ENCODE measurements at regions not wholly inside any gene's neighbourhood (a gene's known extent, or its start where the extent isn't known, plus 50 kb on each side); places are given as distances from the start of the nearest gene placed in this dataset.

GRCh38 chr5:136418301-136418700 lies 53.0 kb upstream of the TRPC7 start:
- no peak overlapping the region for H3K27ac ChIP-seq
- TF ChIP-seq, protein P1, sequence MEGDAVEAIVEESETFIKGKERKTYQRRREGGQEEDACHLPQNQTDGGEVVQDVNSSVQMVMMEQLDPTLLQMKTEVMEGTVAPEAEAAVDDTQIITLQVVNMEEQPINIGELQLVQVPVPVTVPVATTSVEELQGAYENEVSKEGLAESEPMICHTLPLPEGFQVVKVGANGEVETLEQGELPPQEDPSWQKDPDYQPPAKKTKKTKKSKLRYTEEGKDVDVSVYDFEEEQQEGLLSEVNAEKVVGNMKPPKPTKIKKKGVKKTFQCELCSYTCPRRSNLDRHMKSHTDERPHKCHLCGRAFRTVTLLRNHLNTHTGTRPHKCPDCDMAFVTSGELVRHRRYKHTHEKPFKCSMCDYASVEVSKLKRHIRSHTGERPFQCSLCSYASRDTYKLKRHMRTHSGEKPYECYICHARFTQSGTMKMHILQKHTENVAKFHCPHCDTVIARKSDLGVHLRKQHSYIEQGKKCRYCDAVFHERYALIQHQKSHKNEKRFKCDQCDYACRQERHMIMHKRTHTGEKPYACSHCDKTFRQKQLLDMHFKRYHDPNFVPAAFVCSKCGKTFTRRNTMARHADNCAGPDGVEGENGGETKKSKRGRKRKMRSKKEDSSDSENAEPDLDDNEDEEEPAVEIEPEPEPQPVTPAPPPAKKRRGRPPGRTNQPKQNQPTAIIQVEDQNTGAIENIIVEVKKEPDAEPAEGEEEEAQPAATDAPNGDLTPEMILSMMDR (IDR thresholded peaks at IDR 0.05), result no peak
- no peak for TF ChIP-seq ZFX (IDR thresholded peaks at IDR 0.05; ENCODE audit: borderline replicate concordance)

All from 22Rv1 (cell line).